T-helper 2 cell treated with Interferon-gamma antibody and Interleukin-4, amounts not matched to agents 100 ng/mL and 5 ng/mL, for 36 hours (primary cell): ENCODE measurements at regions not wholly inside any gene's neighbourhood (a gene's known extent, or its start where the extent isn't known, plus 50 kb on each side); places are given as distances from the start of the nearest gene placed in this dataset.
"Not testable (repeated sequence)": the region's sequence is repeated elsewhere in the genome, so short reads cannot be mapped to it uniquely, and the experiment has no call there.

Experiments
- intact Hi-C: fragments of 100-400 bp; cut with micrococcal nuclease; formaldehyde crosslinking; loops from one replicate; pipeline ENCODE4 v1.15.1; 2023

DNA sequence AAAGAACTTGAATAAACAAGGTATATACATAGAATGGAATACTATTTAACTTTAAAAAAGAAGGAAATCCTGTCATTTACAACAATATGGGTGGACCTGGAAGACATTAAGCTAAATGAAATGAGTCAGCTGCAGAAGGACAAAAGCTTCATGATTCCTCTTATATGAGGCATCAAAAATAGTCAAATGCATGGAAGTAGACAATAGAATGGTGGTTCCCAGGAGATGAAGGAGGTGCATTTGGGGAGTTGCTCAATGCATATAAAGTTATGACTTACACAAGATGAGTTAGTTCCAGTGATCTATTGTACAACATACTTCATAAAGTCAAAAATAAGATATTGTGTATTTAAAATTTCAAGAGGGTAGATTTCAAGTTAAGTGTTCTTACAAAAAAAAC lies 426.1 kb upstream of the UBE2E3 start:
- intact Hi-C loops: no loop called here

DNA sequence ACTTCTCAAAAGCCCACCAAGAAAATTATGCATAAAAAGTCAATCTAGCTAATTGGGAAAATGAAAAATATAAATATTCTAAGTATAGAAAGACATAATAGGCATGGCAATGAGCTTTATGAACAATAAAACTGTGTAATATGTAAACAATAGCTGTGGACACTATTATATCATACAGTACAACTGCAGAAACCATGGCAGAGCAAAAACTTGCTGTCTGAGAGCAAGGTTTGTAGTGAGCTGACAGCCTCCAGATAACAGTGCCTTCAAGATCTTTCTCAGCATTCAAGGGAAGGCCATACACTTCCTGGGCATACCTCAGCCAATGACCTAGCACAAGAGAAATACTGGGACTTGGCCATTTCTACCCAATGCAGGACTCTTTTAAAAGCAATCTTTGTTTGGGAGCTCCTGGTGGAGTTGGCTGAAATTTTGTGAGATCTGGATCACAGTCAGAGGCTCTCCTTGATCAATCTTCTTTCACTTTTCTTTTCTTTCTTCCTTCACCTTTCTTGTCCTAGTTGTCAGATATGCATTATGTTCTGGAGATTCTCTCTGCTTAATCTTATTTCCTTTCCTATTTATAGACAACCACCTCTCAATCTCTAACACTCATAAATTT lies 427.2 kb upstream of the UBE2E3 start:
- intact Hi-C loops: no loop called here

DNA sequence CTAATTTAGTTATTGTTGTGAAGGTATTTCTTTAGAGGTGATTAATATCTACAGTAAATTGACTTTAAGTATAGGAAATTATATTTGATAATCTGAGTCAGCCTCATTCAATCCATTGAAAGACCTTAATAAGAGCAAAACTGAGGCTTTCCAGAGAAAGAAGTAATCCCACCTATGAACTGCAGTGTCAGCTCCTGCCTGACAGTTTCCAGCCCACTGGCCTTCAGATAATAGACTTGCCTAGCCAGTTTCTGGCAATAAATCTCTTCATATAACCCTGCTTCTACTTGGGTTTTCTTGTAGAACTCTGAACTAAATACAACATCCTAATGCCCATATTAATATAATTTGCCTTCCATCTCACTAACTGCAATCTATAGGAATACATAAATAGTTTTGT lies 437.9 kb upstream of the UBE2E3 start:
- intact Hi-C loops: no loop called here

DNA sequence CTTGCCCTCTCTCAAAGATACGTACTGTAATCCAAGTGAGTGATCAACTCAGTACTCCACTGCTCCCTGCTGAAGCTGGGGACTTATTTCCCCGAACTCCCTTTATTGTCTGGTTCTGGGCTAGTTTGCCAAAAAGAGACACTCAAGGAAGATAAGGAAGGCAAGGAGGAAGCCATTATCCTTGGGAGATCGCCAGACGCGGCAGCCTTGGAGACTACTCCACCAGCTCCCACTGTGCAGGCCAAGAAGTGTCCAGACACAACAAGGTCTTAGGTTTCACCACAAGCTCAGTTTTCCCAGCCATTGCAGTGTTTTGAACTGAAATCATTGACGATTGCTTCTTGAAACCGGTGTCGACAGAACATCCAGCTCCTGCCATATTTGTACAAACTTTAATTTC lies 439.6 kb upstream of the UBE2E3 start:
- intact Hi-C loops: no loop called here

DNA sequence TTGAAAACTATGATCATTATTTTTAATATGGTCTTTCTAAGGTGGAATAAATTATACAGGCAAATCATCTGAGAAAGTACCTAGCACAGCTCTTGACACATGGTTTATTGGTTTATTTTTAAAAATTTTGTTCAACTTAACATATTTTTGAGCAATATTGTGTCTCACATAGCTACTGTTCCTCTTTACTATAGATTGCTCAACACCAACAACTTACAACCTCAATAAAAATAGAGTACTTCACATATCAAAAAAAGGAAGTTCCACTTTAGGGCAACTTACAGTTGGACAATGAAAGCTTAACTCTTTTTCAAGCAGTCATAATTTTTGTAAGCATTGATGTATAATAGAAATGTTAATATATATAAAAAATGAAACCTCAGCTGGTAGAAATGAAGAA lies 440.9 kb upstream of the UBE2E3 start:
- intact Hi-C loops: no loop called here

DNA sequence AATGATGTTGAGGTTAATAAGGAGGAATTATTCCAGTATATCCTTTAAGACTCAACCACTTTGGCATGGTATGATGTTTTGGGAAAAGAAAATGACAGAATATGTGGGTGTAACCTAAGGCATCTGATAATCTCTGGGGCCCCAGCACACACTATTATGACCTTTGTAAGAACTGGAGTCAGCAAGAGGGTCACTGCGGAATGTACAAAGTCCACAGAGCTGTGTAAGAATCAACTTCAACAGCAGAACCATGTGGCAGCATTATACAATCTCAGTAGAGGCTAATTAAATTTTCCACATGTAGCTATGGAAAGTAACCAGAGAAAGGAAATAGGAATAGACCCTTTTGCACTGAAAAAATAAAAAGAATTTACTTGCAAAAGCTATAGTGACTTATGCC lies 445.1 kb upstream of the UBE2E3 start:
- intact Hi-C loops: no loop called here

DNA sequence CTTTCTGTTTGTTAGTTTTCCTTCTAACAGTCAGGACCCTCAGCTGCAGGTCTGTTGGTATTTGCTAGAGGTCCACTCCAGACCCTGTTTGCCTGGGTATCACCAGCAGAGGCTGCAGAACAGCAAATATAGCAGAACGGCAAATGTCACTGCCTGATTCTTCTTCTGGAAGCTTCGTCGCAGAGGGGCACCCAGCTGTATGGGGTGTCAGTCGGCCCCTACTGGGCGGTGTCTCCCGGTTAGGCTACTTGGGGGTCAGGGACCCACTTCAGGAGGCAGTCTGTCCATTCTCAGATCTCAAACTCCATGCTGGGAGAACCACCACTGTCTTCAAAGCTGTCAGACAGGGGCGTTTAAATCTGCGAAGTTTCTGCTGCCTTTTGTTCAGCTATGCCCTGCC lies 448.6 kb upstream of the UBE2E3 start:
- intact Hi-C loops: not testable (repeated sequence)

DNA sequence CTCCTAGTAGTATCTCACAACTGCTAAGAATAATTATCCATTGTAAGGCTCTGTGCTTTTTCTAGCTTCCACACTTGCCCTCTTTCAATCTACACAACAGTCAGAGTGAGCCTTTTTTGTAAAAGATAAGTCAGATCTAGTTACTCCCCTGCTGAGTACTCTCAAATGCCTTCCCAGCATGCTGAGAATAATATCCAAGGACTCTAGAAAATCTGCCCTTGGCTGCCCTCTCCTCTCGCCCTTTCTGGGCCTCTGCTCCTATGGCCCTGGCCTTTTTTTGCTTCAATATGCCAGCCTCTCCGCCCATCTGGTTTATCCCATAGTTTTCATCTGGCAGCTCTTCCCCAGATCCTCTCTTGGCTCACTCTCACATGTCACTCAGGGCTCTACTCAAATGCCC lies 455.9 kb upstream of the UBE2E3 start:
- intact Hi-C loops: no loop called here

DNA sequence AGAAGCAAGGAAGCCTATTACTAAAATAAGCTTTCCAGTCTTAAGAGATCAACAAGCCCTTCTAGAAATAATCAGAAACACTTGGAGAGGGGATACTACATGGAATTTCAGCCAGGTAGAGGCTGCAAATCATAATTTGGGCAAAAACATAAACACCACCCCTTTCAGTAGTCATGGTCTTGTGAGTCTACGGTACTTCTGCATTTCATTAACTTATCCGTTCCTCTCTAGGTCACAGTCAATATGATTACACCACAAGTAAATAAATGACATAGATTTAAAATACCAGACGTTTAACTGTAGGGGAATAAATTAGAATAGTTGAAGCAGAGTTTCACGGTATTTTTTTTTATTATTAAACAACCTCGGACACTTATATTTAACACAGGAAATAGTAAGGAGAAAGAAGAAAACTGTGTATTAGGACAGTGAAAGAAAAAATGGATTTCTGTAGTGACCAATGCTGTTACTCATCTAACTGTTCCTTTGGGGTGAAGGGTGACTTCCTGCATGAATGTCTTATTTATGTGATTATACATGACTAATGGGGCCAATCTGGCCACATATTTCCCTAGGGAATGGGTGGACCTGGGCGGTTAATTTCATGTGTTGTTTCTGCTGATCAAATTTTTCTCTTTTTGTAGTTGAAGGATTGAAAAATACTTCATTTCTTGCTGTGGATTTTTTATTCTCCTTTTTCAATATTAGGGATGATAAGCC lies 456.6 kb upstream of the UBE2E3 start:
- intact Hi-C loops: no loop called here

DNA sequence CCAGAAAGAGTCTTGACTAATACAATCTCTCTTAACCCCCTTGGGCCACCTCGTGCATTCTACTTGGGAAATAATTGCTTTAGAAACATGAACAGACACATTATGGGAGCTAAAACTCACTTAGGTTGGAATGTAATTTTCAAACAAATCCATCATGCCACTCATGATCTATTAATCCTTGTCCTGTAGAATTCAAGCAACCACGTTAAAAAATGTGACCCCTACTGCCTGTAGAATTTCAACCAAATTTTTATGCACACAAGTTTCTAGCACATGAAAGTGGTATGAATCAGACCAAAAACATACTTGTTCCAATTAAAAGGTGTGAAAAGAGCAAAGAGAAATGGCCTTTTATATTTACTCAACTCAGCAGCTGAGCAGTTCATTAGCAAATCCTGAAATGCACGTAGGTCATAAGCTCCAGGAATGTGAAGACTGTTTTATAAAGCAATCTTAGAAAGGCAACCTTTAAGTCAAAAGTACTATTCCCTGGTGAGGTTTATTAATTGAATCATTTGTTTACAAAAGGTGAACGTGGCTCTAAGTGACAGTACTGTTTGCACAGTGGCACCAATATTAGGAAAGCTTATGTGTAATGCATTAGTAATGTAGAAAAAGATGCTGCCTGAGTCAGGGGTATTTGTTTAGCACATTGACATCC lies 459.4 kb upstream of the UBE2E3 start:
- intact Hi-C loops: no loop called here

DNA sequence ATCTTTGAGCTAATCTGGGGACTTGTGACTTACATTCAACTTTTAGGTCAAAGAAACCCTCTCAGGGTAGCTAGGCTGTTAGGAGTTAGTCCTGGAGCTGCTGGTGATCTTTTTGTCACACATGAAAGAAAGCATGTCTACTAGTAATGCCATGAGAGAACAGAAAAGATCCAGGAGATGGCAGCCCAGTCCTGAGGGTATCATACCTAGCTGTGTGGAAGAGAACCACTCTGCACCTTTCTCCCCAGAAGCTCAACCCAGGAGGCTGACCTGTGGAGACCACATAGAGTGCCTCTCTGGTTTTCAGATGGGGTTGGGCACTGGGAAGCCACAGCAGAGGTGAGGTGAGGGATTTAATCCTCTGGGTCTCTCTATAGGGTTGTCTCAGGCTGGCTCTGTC lies 460.2 kb upstream of the UBE2E3 start:
- intact Hi-C loops: no loop called here

DNA sequence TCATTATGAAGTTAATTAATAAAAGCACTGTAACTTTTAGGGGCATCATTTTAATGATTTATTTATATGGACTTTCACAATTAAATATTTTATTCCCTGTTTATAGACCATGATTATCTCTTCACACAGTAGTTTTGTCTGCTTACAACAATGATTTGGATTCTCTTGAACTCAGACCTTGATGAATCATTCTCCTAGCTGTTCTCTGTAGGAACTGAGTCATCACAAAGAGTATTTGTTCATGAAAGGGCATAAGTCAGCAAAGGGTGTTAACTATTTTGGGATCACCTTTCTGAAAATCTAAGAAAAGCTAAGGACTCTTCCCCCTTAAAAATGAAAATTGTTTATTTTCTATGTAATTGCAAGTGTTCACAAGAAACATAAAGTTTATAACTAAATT lies 461.1 kb upstream of the UBE2E3 start:
- intact Hi-C loops: no loop called here

DNA sequence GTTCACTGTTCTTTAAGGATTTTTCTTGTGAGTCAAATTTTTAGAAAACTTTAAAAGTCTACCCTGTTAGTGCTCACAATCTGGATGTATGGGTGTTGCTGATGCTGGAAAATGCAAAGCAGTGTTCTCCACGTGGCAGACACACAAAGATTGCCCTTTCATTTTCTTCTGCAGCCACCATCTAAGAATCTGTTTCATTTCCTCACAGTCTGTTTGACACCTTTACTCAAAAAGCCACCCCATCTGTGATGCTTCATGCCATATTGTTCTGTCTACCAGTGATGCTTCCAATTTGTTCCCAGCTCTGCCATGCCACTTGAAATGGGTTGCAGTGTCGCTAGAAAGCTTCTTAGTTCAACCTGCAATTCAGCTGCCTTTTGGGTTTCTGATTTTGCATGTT lies 464.2 kb upstream of the UBE2E3 start:
- intact Hi-C loops: no loop called here

DNA sequence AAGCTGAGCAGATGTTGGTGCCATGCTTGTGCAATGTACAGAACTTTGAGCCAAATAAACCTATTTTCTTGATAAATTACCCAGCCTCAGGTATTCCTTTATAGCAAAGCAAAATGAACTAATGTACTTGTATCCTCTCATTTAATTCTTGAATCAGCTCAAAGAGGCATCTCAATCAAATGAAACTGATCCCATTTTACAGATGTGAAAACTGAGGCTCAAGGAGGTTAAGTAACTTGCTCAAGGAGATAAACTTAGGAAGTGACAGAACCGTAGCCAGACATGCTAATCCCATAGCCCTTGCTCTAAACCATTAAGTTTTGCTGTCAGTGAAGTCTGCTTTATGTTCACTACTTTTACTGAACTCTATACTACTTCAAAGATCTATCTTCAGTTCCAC lies 467.0 kb upstream of the UBE2E3 start:
- intact Hi-C loops: no loop called here

DNA sequence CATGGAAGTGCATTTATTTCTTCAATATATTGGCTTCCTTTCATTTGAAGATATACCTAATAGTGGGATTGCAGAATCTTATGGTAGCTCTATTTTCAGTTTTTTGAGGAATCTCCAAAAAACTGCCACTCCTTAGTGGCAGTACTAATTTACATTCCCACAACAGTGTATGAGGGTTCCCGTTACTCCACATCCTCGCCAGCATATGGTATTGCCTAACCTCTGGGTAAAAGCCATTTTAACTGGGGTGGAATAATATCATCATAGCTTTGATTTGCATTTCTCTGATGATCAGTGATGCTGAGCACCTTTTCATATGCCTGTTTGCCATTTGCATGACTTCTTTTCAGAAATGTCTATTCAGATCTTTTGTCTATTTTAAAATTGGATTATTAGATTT lies 471.9 kb upstream of the UBE2E3 start:
- intact Hi-C loops: no loop called here

DNA sequence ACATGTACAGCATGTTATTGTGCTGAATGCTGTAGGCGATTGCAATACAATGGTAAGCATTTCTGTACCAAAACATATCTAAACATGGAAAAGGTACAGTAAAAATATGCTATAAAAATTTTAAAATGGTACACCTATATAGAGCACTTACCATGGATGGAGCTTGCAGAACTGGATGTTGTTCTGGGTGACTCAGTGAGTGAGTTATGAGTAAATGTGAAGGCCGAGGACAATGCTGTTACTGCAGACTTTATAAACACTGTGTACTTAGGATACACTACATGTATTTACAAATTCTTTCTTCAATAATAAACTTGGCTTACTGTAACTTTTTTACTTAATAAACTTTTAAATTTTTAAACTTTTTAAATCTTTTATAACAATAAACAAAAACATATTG lies 473.4 kb upstream of the UBE2E3 start:
- intact Hi-C loops: no loop called here

DNA sequence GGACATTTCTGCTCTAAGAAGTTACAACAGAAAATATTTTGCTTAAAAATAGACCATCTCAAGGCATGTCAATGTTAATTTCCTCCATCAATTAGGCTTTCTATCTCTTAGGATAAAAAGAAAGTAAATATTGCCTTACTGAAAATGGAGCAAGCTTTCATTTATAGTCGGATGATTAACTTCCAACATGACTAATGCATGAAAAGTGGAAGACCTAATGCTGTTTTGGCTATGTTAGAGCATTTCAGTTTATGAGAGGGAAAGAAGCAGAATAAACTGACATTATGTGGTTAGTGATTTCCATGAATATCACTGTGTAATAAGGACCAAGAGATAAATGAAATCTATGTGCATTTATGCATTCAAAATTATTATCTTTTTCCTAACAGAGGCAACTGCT lies 475.2 kb upstream of the UBE2E3 start:
- intact Hi-C loops: no loop called here

DNA sequence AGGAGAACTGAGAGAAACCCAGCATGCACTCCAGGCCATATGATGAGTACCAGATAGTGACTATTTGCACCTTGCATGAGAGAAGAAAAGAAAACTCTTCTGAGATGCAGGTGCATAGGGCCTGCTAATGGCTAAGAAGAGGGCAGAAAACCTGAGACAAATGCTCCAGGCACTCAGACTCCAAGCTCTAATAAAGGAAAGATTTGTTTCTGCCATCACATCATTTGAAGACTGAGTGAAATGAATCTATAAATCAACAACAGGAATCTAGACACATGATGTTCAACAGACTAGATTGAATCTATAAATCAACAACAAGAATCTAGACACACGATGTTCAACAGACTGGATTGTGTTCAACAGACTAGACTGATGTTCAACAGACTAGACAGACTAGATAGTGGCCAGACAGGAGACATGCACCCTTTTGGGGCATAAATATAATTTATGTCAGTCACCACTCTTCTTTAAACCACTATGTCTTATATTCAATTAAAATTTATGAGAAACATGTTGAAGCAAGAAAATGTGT lies 482.7 kb upstream of the UBE2E3 start:
- intact Hi-C loops: no loop called here

DNA sequence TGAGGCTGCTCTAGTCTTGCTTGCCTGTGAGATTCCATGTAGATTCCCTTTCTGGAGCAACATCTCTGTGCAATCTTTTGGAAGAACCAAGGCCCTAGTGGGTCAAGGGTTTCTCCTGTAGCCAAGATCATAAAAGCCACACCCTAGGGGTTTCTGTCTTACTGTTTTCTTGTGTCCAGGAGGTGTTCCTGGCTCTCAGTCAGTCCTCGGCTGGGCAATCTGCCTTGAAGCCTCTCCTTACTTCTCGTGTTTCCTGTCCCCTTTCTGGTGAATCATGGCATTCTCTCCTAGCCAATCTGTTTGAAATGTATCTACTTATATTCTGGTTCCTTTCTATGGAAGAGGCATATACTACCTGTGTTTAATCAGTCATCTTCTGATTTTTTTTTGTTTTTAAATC lies 484.8 kb upstream of the UBE2E3 start:
- intact Hi-C loops: no loop called here

DNA sequence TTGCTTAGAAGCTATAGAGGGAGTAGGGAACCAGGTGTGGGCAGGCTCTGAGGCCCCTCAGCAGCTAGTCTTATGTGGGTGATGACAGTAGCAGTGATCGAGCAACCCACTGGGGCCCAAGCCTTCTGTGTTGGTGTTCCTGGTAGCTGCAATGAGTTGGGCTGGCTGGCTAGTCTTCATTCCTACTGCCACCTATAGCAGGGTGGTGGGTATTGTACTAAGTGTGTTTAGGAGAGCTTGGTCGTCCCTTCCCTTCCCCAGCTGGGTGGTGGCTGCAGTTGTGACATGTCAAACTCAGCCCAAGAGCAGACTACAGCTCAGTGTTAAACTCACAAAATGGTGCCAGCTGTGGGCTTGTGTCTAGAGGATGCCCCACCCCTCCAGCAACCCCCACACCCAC lies 486.1 kb upstream of the UBE2E3 start:
- intact Hi-C loops: no loop called here

DNA sequence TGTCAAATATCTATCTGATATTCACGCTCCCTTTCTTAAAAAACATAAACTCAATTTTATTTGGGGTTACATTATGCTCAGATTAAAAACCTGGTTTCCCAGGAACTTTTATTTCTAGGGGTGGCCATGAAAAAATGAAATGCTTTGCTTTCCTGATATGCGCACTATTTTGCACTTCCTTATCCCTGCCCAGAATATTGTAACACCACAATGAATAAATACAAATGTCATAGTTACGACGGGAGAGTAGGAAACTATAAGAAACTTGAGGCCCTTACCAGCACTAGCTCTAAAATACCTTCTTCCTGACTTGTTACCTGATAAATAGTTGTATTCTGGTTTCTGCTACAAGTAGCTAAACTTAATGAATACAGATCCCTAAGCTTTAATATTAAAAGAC lies 475.6 kb upstream of the CWC22 start:
- intact Hi-C loops: no loop called here

DNA sequence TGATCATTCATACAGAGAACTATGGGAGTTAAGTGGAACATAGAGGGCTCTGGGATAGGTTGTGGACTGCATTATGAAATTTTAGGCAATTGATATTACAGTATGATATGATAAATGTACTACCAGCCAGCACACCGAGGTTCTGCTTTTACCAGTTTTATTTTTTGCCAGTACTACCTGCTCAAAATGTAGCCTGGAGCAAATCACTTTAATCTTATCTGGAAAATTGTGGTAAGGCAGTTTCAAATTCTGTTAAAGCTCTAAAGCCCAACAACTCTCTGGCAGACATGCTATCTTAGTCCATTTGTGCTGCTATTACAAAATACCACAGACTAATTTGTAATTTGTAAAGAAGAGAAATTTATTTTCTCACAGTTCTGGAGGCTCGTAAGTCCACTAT lies 474.9 kb upstream of the CWC22 start:
- intact Hi-C loops: no loop called here

DNA sequence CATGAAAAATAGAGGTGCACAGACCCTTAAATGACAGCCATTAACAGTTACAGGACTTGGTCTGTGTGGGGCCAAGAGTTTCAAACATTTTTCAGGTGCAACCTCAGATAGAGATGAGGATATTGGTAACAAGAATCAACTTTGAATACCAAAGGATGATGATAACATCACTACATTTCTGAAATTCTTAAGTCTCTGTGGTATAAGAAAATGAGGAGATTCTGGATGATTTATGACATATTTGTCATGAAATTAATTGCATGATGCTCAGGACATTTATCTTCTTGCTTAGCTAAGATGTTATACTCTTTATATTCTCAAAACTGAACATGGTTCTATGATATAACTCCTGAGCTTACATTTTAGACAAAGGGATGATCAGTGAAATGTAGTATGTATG lies 471.8 kb upstream of the CWC22 start:
- intact Hi-C loops: no loop called here
